HG03196 (cell line): ENCODE measurements at regions not wholly inside any gene's neighbourhood (a gene's known extent, or its start where the extent isn't known, plus 50 kb on each side); places are given as distances from the start of the nearest gene placed in this dataset.

ENCODE experiments used
- ATAC-seq: cut with Tn5 transposase; IDR thresholded peaks from one replicate; pipeline ENCODE4 v1.9.1; 2021; ENCODE audit not compliant: unreplicated experiment

GRCh38 chr10:30256084-30256483, 93.0 kb downstream of the MTPAP start:
- ATAC-seq: no peak

- no peak for ATAC-seq
These were observed 94.2 kb downstream of the MTPAP start for GRCh38 chr10:30254926-30255325.

- no peak for ATAC-seq
These were observed 100.3 kb downstream of the MTPAP start for GRCh38 chr10:30248728-30249127.

GRCh38 chr10:30247704-30248103, 101.4 kb downstream of the MTPAP start:
- no peak for ATAC-seq

- no peak for ATAC-seq
These were observed 107.5 kb downstream of the MTPAP start for GRCh38 chr10:30241422-30242110.

- no peak for ATAC-seq
These were observed 110.2 kb downstream of the MTPAP start for GRCh38 chr10:30238836-30239235.

GRCh38 chr10:30233186-30233959, 115.7 kb downstream of the MTPAP start:
- ATAC-seq: no peak

- no peak for ATAC-seq
These were observed 117.4 kb downstream of the MTPAP start for GRCh38 chr10:30231709-30232108.

- no peak for ATAC-seq
These were observed 117.9 kb downstream of the MTPAP start for GRCh38 chr10:30231071-30231652.

- ATAC-seq: no peak
These were observed 119.5 kb downstream of the MTPAP start for GRCh38 chr10:30229536-30229935.

GRCh38 chr10:30228417-30229036, 120.6 kb downstream of the MTPAP start:
- ATAC-seq: no peak

GRCh38 chr10:30227481-30227880, 121.6 kb downstream of the MTPAP start:
- ATAC-seq: no peak

- ATAC-seq: no peak
These were observed 128.9 kb downstream of the MTPAP start for GRCh38 chr10:30219971-30220751.

GRCh38 chr10:30216821-30217220, 132.3 kb downstream of the MTPAP start:
- ATAC-seq: no peak

- no peak for ATAC-seq
These were observed 133.5 kb downstream of the MTPAP start for GRCh38 chr10:30215623-30216022.

GRCh38 chr10:30215141-30215540, 133.9 kb downstream of the MTPAP start:
- ATAC-seq: no peak

GRCh38 chr10:30210296-30210695, 138.8 kb downstream of the MTPAP start:
- no peak for ATAC-seq

- no peak for ATAC-seq
These were observed 140.7 kb downstream of the MTPAP start for GRCh38 chr10:30208330-30208729.

GRCh38 chr10:30207485-30208052, 141.5 kb downstream of the MTPAP start:
- ATAC-seq: no peak

- ATAC-seq: no peak
These were observed 140.6 kb upstream of the JCAD start for GRCh38 chr10:30200017-30200415.
